ENCODE measurements at regions not wholly inside any gene's neighbourhood (a gene's known extent, or its start where the extent isn't known, plus 50 kb on each side); places are given as distances from the start of the nearest gene placed in this dataset.
"Not testable (repeated sequence)": the region's sequence is repeated elsewhere in the genome, so short reads cannot be mapped to it uniquely, and the experiment has no call there.

DNA sequence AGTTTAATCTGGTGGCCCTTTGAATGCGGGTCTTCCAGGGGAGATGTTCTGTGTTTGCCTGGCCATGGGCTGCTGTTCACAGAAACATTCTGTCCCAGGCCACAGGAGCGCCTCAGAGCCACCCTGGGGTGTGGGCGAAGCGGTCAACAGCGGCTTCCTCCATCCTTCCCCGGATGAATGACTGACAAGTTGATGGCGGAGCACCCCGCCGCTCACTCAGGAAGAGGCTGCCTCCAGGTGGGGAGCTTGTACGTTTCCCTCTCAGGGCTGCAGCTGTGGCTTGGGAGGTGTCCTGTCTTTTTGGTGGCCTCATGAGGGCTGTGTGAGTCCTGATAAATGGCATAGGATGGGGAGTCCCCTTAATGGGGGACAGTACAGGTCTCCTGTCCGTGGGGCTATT, 178.4 kb downstream of the NRN1 start:
- Histone ChIP-seq H3K79me2 (ENCODE audit: insufficient read depth, low read length) (no peaks in the 10 kb centered on the region), H3F3A (ENCODE audit: insufficient read depth) (no peaks in the 10 kb centered on the region), H3K4me2 (ENCODE audit: low read depth, low read length, poor library complexity, severe bottlenecking) (no peak overlapping the region), H4K20me1 (ENCODE audit: low read depth, low read length) (no peaks in the 10 kb centered on the region), H3K9me3 (ENCODE audit: insufficient read depth, low read length) (no peaks in the 10 kb centered on the region), H3K9me2 (replicated peaks; ENCODE audit: insufficient read depth, low read length) (no peaks in the 10 kb centered on the region), H3K9ac (ENCODE audit: low read length) (no peak overlapping the region), H3K36me3 (ENCODE audit: low read length) (no peaks in the 10 kb centered on the region), H2AFZ (ENCODE audit: low read depth, low read length, severe bottlenecking) (no peak overlapping the region), H3K4me3 (ENCODE audit: insufficient read depth, low read length, poor library complexity, severe bottlenecking) (no peak overlapping the region), H3K27me3 (ENCODE audit: low read length) (no peaks in the 10 kb centered on the region), H3K27ac (ENCODE audit: low read depth, low read length) (no peak overlapping the region)
- TF ChIP-seq, protein P1, sequence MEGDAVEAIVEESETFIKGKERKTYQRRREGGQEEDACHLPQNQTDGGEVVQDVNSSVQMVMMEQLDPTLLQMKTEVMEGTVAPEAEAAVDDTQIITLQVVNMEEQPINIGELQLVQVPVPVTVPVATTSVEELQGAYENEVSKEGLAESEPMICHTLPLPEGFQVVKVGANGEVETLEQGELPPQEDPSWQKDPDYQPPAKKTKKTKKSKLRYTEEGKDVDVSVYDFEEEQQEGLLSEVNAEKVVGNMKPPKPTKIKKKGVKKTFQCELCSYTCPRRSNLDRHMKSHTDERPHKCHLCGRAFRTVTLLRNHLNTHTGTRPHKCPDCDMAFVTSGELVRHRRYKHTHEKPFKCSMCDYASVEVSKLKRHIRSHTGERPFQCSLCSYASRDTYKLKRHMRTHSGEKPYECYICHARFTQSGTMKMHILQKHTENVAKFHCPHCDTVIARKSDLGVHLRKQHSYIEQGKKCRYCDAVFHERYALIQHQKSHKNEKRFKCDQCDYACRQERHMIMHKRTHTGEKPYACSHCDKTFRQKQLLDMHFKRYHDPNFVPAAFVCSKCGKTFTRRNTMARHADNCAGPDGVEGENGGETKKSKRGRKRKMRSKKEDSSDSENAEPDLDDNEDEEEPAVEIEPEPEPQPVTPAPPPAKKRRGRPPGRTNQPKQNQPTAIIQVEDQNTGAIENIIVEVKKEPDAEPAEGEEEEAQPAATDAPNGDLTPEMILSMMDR (IDR thresholded peaks at IDR 0.05; ENCODE audit: insufficient read depth, low read length, poor library complexity, severe bottlenecking): no peak
- TF ChIP-seq EZH2phosphoT487 (conservative IDR thresholded peaks at IDR 0.05; ENCODE audit: low read length): no peak

DNA sequence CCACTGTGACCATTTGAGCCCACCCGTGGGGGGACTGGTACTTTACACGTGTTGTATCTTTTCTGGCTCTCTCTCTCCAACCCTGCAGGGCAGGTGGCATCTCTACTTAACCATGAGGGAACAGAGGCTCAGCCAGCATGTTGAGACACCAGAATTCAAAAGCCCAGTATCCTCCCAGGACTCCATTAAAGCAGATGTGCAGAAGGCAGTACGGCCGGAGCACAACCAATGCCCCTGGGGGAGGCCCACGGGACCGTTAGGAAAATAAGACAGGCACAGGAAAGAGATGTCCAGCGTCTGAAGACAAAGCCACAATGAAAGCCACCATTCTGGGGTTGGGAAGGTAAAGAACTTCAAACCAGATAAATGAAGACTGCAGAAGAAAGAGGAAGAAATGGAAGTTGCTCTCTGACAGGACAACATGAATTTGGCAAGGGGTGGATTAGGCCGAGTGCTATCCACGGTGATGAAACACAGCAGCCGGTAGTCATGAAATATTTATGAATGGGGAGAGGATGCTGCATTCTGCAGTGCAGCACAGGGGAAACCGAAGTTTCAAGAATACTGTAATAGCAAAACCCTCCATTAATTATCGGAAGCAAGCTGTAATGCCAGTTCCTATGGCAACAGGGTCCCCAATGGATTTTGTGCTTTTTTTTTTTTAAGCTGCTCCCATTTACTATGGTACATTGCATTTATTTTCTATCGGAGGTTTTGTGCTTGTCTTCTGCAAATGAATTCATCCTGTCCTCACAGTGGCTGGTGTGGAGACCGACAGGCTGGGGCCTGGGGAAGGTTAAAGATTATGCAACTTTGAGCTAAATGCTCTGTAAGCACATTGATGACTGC, 179.4 kb downstream of the NRN1 start:
- H3K36me3 ChIP-seq (ENCODE audit: low read length): no peaks in the 10 kb centered on the region
- H3K4me2 ChIP-seq (ENCODE audit: low read depth, low read length, poor library complexity, severe bottlenecking): no peak overlapping the region
- H4K20me1 ChIP-seq (ENCODE audit: low read depth, low read length): no peaks in the 10 kb centered on the region
- H3K27me3 ChIP-seq (ENCODE audit: low read length): no peaks in the 10 kb centered on the region
- no peak overlapping the region for H3K27ac ChIP-seq (ENCODE audit: low read depth, low read length)
- H3K4me3 ChIP-seq (ENCODE audit: insufficient read depth, low read length, poor library complexity, severe bottlenecking): no peak overlapping the region
- H3K9me3 ChIP-seq (ENCODE audit: insufficient read depth, low read length): no peaks in the 10 kb centered on the region
- H2AFZ ChIP-seq (ENCODE audit: low read depth, low read length, severe bottlenecking): no peak overlapping the region
- TF ChIP-seq, protein P1 (IDR thresholded peaks at IDR 0.05; ENCODE audit: insufficient read depth, low read length, poor library complexity, severe bottlenecking): no peak
- TF ChIP-seq EZH2phosphoT487 (conservative IDR thresholded peaks at IDR 0.05; ENCODE audit: low read length): no peak
- H3K79me2 ChIP-seq (ENCODE audit: insufficient read depth, low read length): no peaks in the 10 kb centered on the region
- H3K9me2 ChIP-seq (replicated peaks; ENCODE audit: insufficient read depth, low read length): no peaks in the 10 kb centered on the region
- H3F3A ChIP-seq (ENCODE audit: insufficient read depth): no peaks in the 10 kb centered on the region
- H3K9ac ChIP-seq (ENCODE audit: low read length): no peak overlapping the region

DNA sequence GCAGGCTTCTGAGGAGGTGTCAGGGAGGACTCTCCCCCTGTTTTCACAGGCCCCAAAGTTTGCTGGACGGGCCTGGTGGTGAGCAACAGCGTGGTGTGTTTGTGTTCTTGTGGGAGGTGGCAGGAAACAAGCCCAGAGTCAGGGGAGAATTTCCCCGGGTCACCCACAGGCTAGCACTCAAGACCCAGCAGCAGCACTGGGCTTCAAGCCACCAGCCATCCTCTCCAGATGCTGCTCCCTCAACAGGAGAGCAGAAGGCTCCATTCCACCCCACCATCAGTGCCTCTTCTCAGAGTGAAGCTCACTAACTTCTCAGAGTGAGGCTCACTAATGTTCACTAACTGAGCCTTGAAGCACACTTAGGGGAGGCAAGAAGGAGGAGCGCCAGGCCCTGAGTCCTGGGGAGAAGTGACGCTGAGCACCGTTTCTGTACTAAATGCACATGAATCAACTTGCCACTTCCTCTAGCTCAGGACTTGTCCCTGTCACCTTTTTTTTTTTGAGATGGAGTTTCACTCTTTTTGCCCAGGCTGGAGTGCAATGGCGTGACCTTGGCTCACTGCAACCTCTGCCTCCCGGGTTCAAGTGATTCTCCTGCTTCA, 182.2 kb downstream of the NRN1 start:
- not testable (repeated sequence) for H3K9ac ChIP-seq (ENCODE audit: low read length); H3K79me2 ChIP-seq (ENCODE audit: insufficient read depth, low read length); H3K27me3 ChIP-seq (ENCODE audit: low read length); H3K36me3 ChIP-seq (ENCODE audit: low read length); H2AFZ ChIP-seq (ENCODE audit: low read depth, low read length, severe bottlenecking); H3K4me2 ChIP-seq (ENCODE audit: low read depth, low read length, poor library complexity, severe bottlenecking); H3K27ac ChIP-seq (ENCODE audit: low read depth, low read length); H3K4me3 ChIP-seq (ENCODE audit: insufficient read depth, low read length, poor library complexity, severe bottlenecking); H4K20me1 ChIP-seq (ENCODE audit: low read depth, low read length); H3F3A ChIP-seq (ENCODE audit: insufficient read depth); H3K9me2 ChIP-seq (replicated peaks; ENCODE audit: insufficient read depth, low read length); H3K9me3 ChIP-seq (ENCODE audit: insufficient read depth, low read length)

Measured in SU-DHL-6 (cell line).